ENCODE measurements at regions not wholly inside any gene's neighbourhood (a gene's known extent, or its start where the extent isn't known, plus 50 kb on each side); places are given as distances from the start of the nearest gene placed in this dataset.

- TF ChIP-seq CTCF (IDR thresholded peaks at IDR 0.05) (no peak), POLR2AphosphoS5 (IDR thresholded peaks at IDR 0.05) (no peak), EP300 (IDR thresholded peaks at IDR 0.05) (no peak)
These were observed 397.9 kb downstream of the COG6 start for GRCh38 chr13:40053401-40053800.
